ENCODE measurements at regions not wholly inside any gene's neighbourhood (a gene's known extent, or its start where the extent isn't known, plus 50 kb on each side); places are given as distances from the start of the nearest gene placed in this dataset.

GRCh38 chr4:149928507-149928906 is 112.9 kb upstream of the IQCM start:
- DNase-seq (ENCODE audit: low spot score), result no peak

- DNase-seq (ENCODE audit: low spot score), result no peak
Measured at GRCh38 chr4:149931431-149931830, 115.8 kb upstream of the IQCM start.

- DNase-seq (ENCODE audit: low spot score), result no peak
Measured at GRCh38 chr4:149932188-149932587, 116.5 kb upstream of the IQCM start.

GRCh38 chr4:149933120-149933519 is 117.5 kb upstream of the IQCM start:
- DNase-seq (ENCODE audit: low spot score), result no peak

GRCh38 chr4:149933883-149934282 is 118.2 kb upstream of the IQCM start:
- DNase-seq (ENCODE audit: low spot score), result no peak

GRCh38 chr4:149949381-149949780 is 128.9 kb upstream of the DCLK2 start:
- no peak for DNase-seq (ENCODE audit: low spot score)

GRCh38 chr4:149951152-149951900 is 126.9 kb upstream of the DCLK2 start:
- DNase-seq (ENCODE audit: low spot score), result no peak

- DNase-seq (ENCODE audit: low spot score), result no peak
Measured at GRCh38 chr4:149952101-149952500, 126.1 kb upstream of the DCLK2 start.

- no peak for DNase-seq (ENCODE audit: low spot score)
Measured at GRCh38 chr4:149952716-149953115, 125.5 kb upstream of the DCLK2 start.

GRCh38 chr4:149955780-149956390 is 122.4 kb upstream of the DCLK2 start:
- no peak for DNase-seq (ENCODE audit: low spot score)

- no peak for DNase-seq (ENCODE audit: low spot score)
Measured at GRCh38 chr4:149956678-149957077, 121.6 kb upstream of the DCLK2 start.

GRCh38 chr4:149961876-149962597 is 116.2 kb upstream of the DCLK2 start:
- no peak for DNase-seq (ENCODE audit: low spot score)

- DNase-seq (ENCODE audit: low spot score), result no peak
Measured at GRCh38 chr4:149964001-149964796, 114.0 kb upstream of the DCLK2 start.

GRCh38 chr4:149965206-149965605 is 113.0 kb upstream of the DCLK2 start:
- no peak for DNase-seq (ENCODE audit: low spot score)

GRCh38 chr4:149972407-149972806 is 105.8 kb upstream of the DCLK2 start:
- no peak for DNase-seq (ENCODE audit: low spot score)

GRCh38 chr4:149973181-149973580 is 105.1 kb upstream of the DCLK2 start:
- DNase-seq (ENCODE audit: low spot score), result no peak

- no peak for DNase-seq (ENCODE audit: low spot score)
Measured at GRCh38 chr4:149975172-149975571, 103.1 kb upstream of the DCLK2 start.

GRCh38 chr4:149980121-149980682 is 98.0 kb upstream of the DCLK2 start:
- DNase-seq (ENCODE audit: low spot score), result no peak

GRCh38 chr4:149980941-149981340 is 97.3 kb upstream of the DCLK2 start:
- DNase-seq (ENCODE audit: low spot score), result peak; percentile 16

- DNase-seq (ENCODE audit: low spot score), result no peak
Measured at GRCh38 chr4:149983401-149983800, 94.8 kb upstream of the DCLK2 start.

- no peak for DNase-seq (ENCODE audit: low spot score)
Measured at GRCh38 chr4:149983931-149984330, 94.3 kb upstream of the DCLK2 start.

- DNase-seq (ENCODE audit: low spot score), result no peak
Measured at GRCh38 chr4:149985981-149986380, 92.3 kb upstream of the DCLK2 start.
